Astrocyte (in vitro differentiated cells and primary cell): ENCODE measurements at regions not wholly inside any gene's neighbourhood (a gene's known extent, or its start where the extent isn't known, plus 50 kb on each side); places are given as distances from the start of the nearest gene placed in this dataset.

Experiments used
- EZH2 ChIP-seq: IDR thresholded peaks from 2 replicates; pipeline ENCODE4 v1.6.1; 2012; ENCODE audit warnings: mild to moderate bottlenecking, low read length, inconsistent platforms; ENCODE audit not compliant: insufficient read depth
- TF ChIP-seq, protein P1 (sequence below): IDR thresholded peaks from 2 replicates; pipeline ENCODE4 v1.5.1; 2011; ENCODE audit warnings: low read depth, mild to moderate bottlenecking, inconsistent platforms, low read length, moderate library complexity; ENCODE audit not compliant: insufficient read depth

- TF ChIP-seq, protein P1, sequence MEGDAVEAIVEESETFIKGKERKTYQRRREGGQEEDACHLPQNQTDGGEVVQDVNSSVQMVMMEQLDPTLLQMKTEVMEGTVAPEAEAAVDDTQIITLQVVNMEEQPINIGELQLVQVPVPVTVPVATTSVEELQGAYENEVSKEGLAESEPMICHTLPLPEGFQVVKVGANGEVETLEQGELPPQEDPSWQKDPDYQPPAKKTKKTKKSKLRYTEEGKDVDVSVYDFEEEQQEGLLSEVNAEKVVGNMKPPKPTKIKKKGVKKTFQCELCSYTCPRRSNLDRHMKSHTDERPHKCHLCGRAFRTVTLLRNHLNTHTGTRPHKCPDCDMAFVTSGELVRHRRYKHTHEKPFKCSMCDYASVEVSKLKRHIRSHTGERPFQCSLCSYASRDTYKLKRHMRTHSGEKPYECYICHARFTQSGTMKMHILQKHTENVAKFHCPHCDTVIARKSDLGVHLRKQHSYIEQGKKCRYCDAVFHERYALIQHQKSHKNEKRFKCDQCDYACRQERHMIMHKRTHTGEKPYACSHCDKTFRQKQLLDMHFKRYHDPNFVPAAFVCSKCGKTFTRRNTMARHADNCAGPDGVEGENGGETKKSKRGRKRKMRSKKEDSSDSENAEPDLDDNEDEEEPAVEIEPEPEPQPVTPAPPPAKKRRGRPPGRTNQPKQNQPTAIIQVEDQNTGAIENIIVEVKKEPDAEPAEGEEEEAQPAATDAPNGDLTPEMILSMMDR, result no peak
- no peak for TF ChIP-seq EZH2
Observed at GRCh38 chr17:77704048-77704815, 254.3 kb upstream of the TNRC6C start.
